Motor neuron (in vitro differentiated cells): ENCODE measurements at regions not wholly inside any gene's neighbourhood (a gene's known extent, or its start where the extent isn't known, plus 50 kb on each side); places are given as distances from the start of the nearest gene placed in this dataset.

Experiments
- ATAC-seq, 8 experiments: fragments of 200-7000 bp; cut with Tn5 transposase; replicated peaks in 6 of 8; 2 replicates each; pipeline ENCODE4 v1.8.0; 2021; ENCODE audit warnings: mild to moderate bottlenecking in 8 of 8, moderate library complexity in 8 of 8
- H3K27ac ChIP-seq, 2 donors: fragments of 250-450 bp; sonication (Bioruptor Pico); 2 replicates each; pipeline ENCODE4 v1.9.0; 2021; ENCODE audit warnings: antibody characterized with exemption in 2 of 2, mild to moderate bottlenecking in 2 of 2, moderate library complexity in 1 of 2
- H3K4me1 ChIP-seq, 2 donors: fragments of 250-450 bp; sonication (Bioruptor Pico); replicated peaks in 1 of 2; 2 replicates each; pipeline ENCODE4 v1.6.1; 2021; ENCODE audit warnings: antibody characterized with exemption in 2 of 2, mild to moderate bottlenecking in 2 of 2, moderate library complexity in 1 of 2
- H3K4me3 ChIP-seq, 5 donors: fragments of 250-450 bp; sonication (Bioruptor Pico); 2 replicates each; pipeline ENCODE4 v1.9.0; 2021; ENCODE audit warnings: antibody characterized with exemption in 5 of 5, mild to moderate bottlenecking in 5 of 5, moderate library complexity in 4 of 5
- WGBS, 10 experiments: fragments of 450-650 bp; shearing (Covaris generic); methylation state at CpG; one replicate each; pipeline ENCODE4 v1.0.0; 2022; 5-methylcytosine and 5-hydroxymethylcytosine counted together
- in situ Hi-C, 9 experiments: fragments of 400-800 bp; cut with MboI; loops; one replicate each; pipeline ENCODE4 v1.15.0; 2021; ENCODE audit warnings: low sequenced_read_pairs in 9 of 9, low pct_unique_long_range_greater_than_20kb in 2 of 9; ENCODE audit not compliant: unreplicated experiment in 9 of 9

- no peak overlapping the region for H3K4me3 ChIP-seq
- no peaks in the 10 kb centered on the region for H3K4me1 ChIP-seq
- WGBS, 10 experiments, result 0 to 100% (median 78%) methylated on average over 1 to 2 of the region's 2 CpGs; no CpG with 5 or more reads in 1 of the 10 experiments
- no peak for ATAC-seq
- H3K27ac ChIP-seq, result no peak overlapping the region
- in situ Hi-C loops, result no loop called here
Observed at GRCh38 chr3:63142681-63143080, 135.4 kb upstream of the SYNPR start.

GRCh38 chr3:63146154-63146553, 132.0 kb upstream of the SYNPR start:
- no peak overlapping the region for H3K4me3 ChIP-seq
- in situ Hi-C loops, result no loop called here
- H3K4me1 ChIP-seq, result peaks cover 2 to 7% of the 10 kb centered on the region in 2 donors
- ATAC-seq, result no peak
- H3K27ac ChIP-seq, result no peak overlapping the region
- WGBS, 10 experiments, result 75 to 100% (median 91%) methylated on average over 2 to 4 of the region's 4 CpGs; no CpG with 5 or more reads in 4 of the 10 experiments

GRCh38 chr3:63150880-63151279, 127.2 kb upstream of the SYNPR start:
- H3K4me3 ChIP-seq, result no peak overlapping the region
- WGBS, 10 experiments, result 0 to 61% (median 33%) methylated on average over 1 to 3 of the region's 3 CpGs; no CpG with 5 or more reads in 1 of the 10 experiments
- ATAC-seq, result peak in 1 of 8 experiments; percentile 61
- peaks cover 2 to 12% of the 10 kb centered on the region in 2 donors for H3K4me1 ChIP-seq
- in situ Hi-C loops, result no loop called here
- no peak overlapping the region for H3K27ac ChIP-seq

- 0 to 88% (median 60%) methylated on average over 1 of the region's 1 CpG; no CpG with 5 or more reads in 5 of the 10 experiments for WGBS, 10 experiments
- no peak overlapping the region for H3K4me3 ChIP-seq
- peak in 2 of 8 experiments; percentile 36 to 75 for ATAC-seq
- H3K4me1 ChIP-seq, result peaks cover 2 to 12% of the 10 kb centered on the region in 2 donors
- no peak overlapping the region for H3K27ac ChIP-seq
- in situ Hi-C loops, result no loop called here
Observed at GRCh38 chr3:63151897-63152296, 126.2 kb upstream of the SYNPR start.

GRCh38 chr3:63159764-63160163, 118.3 kb upstream of the SYNPR start:
- H3K4me3 ChIP-seq, result no peak overlapping the region
- no peak overlapping the region for H3K27ac ChIP-seq
- WGBS, 10 experiments, result 0 to 85% (median 44%) methylated on average over 1 to 2 of the region's 2 CpGs; no CpG with 5 or more reads in 2 of the 10 experiments
- no peaks in the 10 kb centered on the region for H3K4me1 ChIP-seq
- no peak for ATAC-seq
- in situ Hi-C loops, result no loop called here

GRCh38 chr3:63167113-63167512, 111.0 kb upstream of the SYNPR start:
- no peak for ATAC-seq
- no peaks in the 10 kb centered on the region for H3K4me1 ChIP-seq
- 20 to 81% (median 59%) methylated on average over 1 to 4 of the region's 4 CpGs; no CpG with 5 or more reads in 3 of the 10 experiments for WGBS, 10 experiments
- in situ Hi-C loops, result no loop called here
- no peak overlapping the region for H3K4me3 ChIP-seq
- no peak overlapping the region for H3K27ac ChIP-seq

GRCh38 chr3:63168179-63168578, 109.9 kb upstream of the SYNPR start:
- no peak for ATAC-seq
- no peak overlapping the region for H3K27ac ChIP-seq
- in situ Hi-C loops, result no loop called here
- H3K4me1 ChIP-seq, result no peaks in the 10 kb centered on the region
- H3K4me3 ChIP-seq, result no peak overlapping the region

GRCh38 chr3:63179862-63180522, 98.1 kb upstream of the SYNPR start:
- H3K27ac ChIP-seq, result no peak overlapping the region
- H3K4me3 ChIP-seq, result no peak overlapping the region
- in situ Hi-C loops, result loop anchor here in 4 of 9 experiments (25.0 kb wide), 1 partner anchor 518 kb away; no protein-coding TSS in a partner anchor
- peaks cover 0 to 9% of the 10 kb centered on the region in 2 donors for H3K4me1 ChIP-seq
- ATAC-seq, result no peak
- 40 to 100% (median 79%) methylated on average over 1 to 3 of the region's 4 CpGs; no CpG with 5 or more reads in 2 of the 10 experiments for WGBS, 10 experiments

GRCh38 chr3:63192248-63192647, 85.9 kb upstream of the SYNPR start:
- H3K4me1 ChIP-seq, result peaks cover 3 to 19% of the 10 kb centered on the region in 2 donors
- no peak overlapping the region for H3K27ac ChIP-seq
- peak in 1 of 8 experiments; percentile 16 for ATAC-seq
- H3K4me3 ChIP-seq, result no peak overlapping the region
- in situ Hi-C loops, result loop anchor here in 4 of 9 experiments (25.0 kb wide), 1 partner anchor 530 kb away; no protein-coding TSS in a partner anchor
- WGBS, 10 experiments, result 13 to 100% (median 72%) methylated on average over 1 to 3 of the region's 3 CpGs; no CpG with 5 or more reads in 3 of the 10 experiments

- Histone ChIP-seq H3K4me3 (no peak overlapping the region), H3K27ac (no peak overlapping the region), H3K4me1 (peaks cover 3 to 19% of the 10 kb centered on the region in 2 donors)
- in situ Hi-C loops, result loop anchor here in 4 of 9 experiments (25.0 kb wide), 1 partner anchor 531 kb away; no protein-coding TSS in a partner anchor
- ATAC-seq, result peak; percentile 45 to 72 (median 58)
- 0 to 22% (median 8%) methylated on average over 1 to 3 of the region's 3 CpGs; no CpG with 5 or more reads in 1 of the 10 experiments for WGBS, 10 experiments
Observed at GRCh38 chr3:63193647-63194046, 84.5 kb upstream of the SYNPR start.

- Histone ChIP-seq H3K4me3 (no peak overlapping the region), H3K4me1 (peaks cover 0 to 4% of the 10 kb centered on the region in 2 donors), H3K27ac (no peak overlapping the region)
- 60 to 100% (median 88%) methylated on average over 1 to 2 of the region's 2 CpGs; no CpG with 5 or more reads in 3 of the 10 experiments for WGBS, 10 experiments
- in situ Hi-C loops, result loop anchor here in 6 of 9 experiments (25.0 kb wide), 1 partner anchor 537 kb away; no protein-coding TSS in a partner anchor
- no peak for ATAC-seq
Observed at GRCh38 chr3:63199606-63200005, 78.5 kb upstream of the SYNPR start.

GRCh38 chr3:63202529-63202928, 75.6 kb upstream of the SYNPR start:
- ATAC-seq, result no peak
- in situ Hi-C loops, result loop anchor here in 2 of 9 experiments (25.0 kb wide), 1 partner anchor 540 kb away; no protein-coding TSS in a partner anchor
- Histone ChIP-seq H3K27ac (no peak overlapping the region), H3K4me3 (no peak overlapping the region), H3K4me1 (peaks cover 0 to 4% of the 10 kb centered on the region in 2 donors)
- 0 to 100% (median 75%) methylated on average over 1 of the region's 1 CpG; no CpG with 5 or more reads in 3 of the 10 experiments for WGBS, 10 experiments

GRCh38 chr3:63207066-63207590, 71.0 kb upstream of the SYNPR start:
- Histone ChIP-seq H3K4me1 (no peaks in the 10 kb centered on the region), H3K27ac (no peak overlapping the region), H3K4me3 (no peak overlapping the region)
- WGBS, 10 experiments, result 0 to 92% (median 50%) methylated on average over 1 to 2 of the region's 2 CpGs; no CpG with 5 or more reads in 3 of the 10 experiments
- in situ Hi-C loops, result loop anchor here in 2 of 9 experiments (25.0 kb wide), 1 partner anchor 545 kb away; no protein-coding TSS in a partner anchor
- no peak for ATAC-seq
